Stimulated activated CD8-positive, alpha-beta memory T cell treated with anti-CD3 and anti-CD28 coated beads, Interleukin-7, amount 100 ng/mL, for 1 hour (primary cell): ENCODE measurements at regions not wholly inside any gene's neighbourhood (a gene's known extent, or its start where the extent isn't known, plus 50 kb on each side); places are given as distances from the start of the nearest gene placed in this dataset.

Experiments
- DNase-seq, 2 donors: peaks; one replicate each; pipeline ENCODE4 v3.0.0-alpha.2; 2020; ENCODE audit warnings: low read depth in 2 of 2

- DNase-seq, result no peak
These were observed 203.9 kb upstream of the TANK start for GRCh38 chr2:160956243-160956802.

GRCh38 chr2:160963957-160964356, 196.3 kb upstream of the TANK start:
- no peak for DNase-seq

DNA sequence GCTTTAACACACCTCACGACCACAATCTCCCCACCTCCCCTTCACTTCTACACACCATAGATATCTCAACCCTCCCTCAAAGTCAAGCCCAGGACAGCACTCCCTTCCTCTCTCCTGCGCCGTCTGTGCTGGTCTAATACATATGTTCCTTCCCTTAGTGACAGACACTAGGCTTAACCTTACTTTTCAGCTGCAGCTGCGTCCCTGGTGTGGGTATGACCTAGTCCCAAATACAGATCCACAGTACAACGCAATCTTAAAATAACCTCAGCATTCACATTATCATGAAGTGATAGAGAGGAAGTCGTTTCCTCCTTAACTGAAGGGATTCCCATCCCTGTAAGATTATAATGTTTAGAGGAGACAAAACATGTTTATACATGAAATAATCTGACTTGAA, 192.7 kb upstream of the TANK start:
- DNase-seq, result no peak

GRCh38 chr2:160968183-160968582, 192.0 kb upstream of the TANK start:
- DNase-seq, result no peak

- DNase-seq, result no peak
These were observed 189.9 kb upstream of the TANK start for GRCh38 chr2:160970052-160970965.

DNA sequence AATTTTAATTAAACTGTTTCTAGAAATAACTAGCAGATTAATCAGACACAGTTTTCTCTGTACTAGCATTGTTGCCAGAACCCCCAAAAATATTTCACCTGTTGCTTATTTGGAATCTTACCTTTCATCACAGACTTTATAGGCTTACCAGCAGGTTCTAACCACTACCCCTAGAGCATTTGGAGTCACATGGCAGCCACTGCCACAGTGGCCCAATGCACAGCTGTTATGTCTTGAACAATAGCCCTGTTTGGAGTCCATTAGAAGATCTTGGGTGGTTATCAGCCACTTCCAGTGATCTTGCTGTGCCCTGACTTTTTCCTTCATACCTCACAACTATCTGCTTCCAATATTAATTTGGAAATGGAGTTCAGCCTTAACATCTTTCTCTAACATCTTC, 186.2 kb upstream of the TANK start:
- DNase-seq, result no peak

GRCh38 chr2:160974803-160975202, 185.4 kb upstream of the TANK start:
- no peak for DNase-seq

DNA sequence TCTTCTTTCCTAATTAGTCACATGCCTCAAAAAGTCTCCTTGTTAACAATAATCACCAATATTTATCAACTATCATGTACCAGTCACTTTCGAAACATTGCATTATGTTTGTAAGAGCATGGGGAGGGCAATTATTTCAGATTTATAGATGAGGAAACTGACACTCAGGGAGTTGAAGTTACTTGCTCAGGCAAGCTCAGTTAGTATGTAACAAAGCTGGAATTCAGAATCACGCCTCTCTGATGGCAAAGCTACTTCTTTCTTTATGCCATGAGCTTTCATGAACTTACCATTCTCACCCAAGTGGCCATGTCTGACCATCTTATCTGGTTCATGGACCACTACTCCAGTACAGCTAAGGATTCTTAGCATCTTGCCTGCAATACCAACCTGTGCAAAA, 183.4 kb upstream of the TANK start:
- DNase-seq, result no peak

DNA sequence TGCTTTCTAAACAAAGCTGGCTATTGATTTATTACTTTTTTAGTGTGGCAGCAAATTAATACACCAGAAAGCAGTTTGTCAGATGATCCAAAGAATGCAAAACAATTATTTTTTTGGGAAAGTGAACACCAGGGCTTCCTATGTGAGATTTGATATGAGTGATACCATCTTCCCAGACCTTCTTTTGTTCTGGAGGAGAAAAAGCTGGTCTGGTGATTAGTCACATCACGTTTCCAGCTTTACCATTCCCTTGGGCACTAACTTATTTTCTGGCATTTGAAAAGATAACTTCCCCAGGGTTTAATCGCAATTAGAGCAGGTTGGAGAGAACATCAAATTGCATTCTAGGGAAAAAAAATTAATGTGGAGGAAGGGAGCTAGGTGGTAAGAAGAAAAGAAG, 182.9 kb upstream of the TANK start:
- no peak for DNase-seq

GRCh38 chr2:160977854-160978253, 182.4 kb upstream of the TANK start:
- DNase-seq, result no peak

DNA sequence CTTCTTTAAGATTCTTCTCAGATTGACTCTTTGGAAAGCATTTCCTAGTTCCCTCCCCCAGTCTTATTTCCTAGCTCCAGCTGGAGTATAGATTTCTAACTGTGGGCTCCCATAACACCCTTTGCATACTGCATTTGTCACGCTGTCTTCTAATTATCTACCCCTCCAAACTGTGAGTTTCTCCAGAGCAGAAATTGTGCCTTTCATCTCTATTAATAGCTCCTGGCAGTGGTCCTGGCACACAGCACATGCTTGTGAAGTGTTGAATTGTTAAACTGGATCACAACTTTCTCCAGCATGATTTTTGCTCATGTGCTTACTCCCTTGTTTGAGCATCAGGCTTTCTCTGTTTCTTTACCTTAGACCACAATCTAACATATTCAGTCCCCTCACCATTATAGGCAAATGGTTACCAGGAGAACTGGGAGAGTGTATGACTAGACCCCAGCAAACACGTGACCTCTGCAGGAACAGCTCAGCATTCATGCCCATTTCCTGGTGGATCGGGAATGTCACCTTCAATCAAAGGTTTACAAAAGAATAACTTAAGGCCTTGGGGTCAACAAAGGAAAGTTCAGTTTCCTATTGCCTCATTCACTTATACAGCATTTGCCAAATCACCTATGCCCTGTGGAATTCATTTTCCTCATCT, 175.7 kb upstream of the TANK start:
- no peak for DNase-seq

- no peak for DNase-seq
These were observed 170.4 kb upstream of the TANK start for GRCh38 chr2:160989778-160990177.

DNA sequence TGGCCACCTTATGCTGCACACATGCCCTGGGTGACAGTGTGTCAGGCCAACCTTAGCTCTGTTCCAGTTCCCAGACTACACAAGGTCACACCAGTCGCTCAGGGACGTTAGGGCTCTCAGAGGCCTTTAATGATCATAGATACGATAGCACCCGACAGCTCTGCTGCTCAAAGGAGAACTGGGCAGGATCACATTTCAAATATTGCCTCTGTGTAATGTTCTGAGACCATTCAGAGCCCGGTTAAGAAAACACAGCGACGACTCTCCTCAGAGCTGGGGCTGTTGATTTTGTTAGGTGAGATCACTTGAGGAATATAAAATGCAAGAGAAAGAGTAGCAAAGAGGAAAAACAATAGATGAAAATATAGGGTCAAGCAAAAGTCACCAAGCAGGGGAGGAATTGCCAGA, 166.6 kb upstream of the TANK start:
- no peak for DNase-seq

GRCh38 chr2:160994141-160995002, 165.9 kb upstream of the TANK start:
- DNase-seq, result peak; percentile 23 to 46

DNA sequence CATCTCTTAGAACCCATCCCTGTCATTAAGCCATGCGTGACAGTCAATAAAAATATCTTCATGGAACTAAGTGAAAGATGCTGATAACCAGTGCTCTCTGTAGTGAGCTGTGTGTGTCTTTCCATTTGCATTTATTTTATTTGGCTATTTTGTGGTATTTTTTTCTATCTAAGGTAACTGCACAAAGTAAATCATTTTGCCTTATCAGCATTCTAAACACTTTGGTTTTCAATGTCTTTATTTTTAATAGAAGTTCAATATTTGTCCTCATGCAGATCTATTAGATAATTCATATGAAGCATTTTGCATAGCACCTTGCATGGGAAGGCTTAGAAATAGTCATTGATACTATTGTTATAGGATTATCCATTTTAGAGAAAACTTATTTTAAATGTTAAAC, 163.6 kb upstream of the TANK start:
- no peak for DNase-seq

DNA sequence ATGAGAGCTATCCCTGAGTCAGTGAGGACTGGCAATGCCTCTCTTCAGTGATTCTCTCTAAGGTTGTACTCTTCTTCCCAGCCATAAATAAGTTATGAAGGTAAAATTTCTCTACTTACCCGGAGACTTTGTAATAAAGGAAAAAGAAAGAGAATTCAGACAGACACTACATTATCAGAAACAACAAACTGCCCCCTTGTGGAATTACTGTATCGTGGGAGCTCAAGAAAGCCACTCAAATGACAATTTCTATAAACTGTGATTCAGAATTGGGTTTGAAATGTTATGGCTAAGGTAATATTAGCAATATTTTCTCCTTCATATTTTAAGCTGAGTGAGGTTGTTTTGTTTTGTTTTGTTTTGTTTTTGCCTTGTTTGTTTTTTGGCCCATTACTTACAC, 155.8 kb upstream of the TANK start:
- no peak for DNase-seq

- DNase-seq, result no peak
These were observed 155.1 kb upstream of the TANK start for GRCh38 chr2:161005170-161005569.

DNA sequence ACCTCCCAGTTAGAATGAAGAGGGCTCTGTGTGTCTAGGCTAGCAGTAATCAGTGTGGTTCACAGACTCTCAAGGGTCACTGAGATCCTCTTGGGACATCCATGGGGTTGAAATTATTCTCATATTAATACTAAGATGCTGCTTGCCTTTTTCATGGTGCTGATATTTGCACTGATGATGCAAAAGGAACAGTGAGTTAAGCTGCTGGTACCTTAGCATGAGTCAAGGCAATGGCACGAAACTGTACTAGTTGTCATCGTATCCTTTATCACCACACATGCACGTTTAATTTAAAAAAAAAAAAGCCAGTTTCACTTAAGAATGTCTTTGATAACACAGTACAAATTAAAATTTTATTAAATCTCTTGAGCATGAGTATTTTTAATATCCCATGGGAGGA, 151.9 kb upstream of the TANK start:
- DNase-seq, result no peak

DNA sequence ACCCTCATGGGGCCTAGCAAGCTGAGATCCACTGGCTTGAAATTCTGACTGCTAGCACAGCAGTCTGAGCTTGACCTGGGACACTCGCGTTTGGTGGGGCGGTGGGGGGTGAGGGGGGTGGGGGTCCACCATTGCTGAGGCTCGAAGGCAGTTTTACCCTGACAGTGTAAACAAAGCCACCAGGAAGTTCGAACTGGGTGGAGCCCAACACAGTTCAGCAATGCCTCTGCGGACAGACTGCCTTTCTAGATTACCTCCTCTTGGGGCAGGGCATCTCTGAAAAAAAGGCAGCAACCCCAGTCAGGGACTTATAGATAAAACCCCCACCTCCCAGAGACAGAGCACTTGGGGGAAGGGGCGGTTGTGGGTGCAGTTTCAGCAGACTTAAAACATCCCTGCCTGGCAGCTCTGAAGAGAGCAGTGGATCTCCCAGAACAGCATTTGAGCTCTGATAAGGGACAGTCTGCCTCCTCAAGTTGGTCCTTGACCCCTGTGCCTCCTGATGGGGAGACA, 149.7 kb upstream of the TANK start:
- no peak for DNase-seq

- DNase-seq, result no peak
These were observed 142.3 kb upstream of the TANK start for GRCh38 chr2:161017780-161018470.

DNA sequence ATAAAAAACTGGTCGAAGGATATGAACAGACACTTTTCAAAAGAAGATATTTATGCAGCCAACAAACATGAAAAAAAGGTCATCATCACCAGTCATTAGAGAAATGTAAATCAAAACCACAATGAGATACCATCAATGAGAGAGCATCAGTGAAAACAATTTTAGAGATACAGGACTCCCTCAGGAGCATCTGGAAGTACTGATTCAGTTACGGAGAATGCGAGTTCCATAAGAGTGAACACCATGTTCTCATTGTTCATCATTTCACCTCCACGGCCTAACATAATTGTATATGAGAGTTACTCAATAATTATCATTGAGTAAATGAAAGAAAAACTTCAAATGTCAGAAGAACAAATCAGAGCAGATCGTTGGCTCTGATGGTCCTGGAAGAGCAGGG, 140.9 kb upstream of the TANK start:
- no peak for DNase-seq
